GM12891 (cell line): ENCODE measurements at regions not wholly inside any gene's neighbourhood (a gene's known extent, or its start where the extent isn't known, plus 50 kb on each side); places are given as distances from the start of the nearest gene placed in this dataset.

Experiments used
- PAX5 ChIP-seq: IDR thresholded peaks from 2 replicates; pipeline ENCODE4 v1.6.1; 2011; ENCODE audit warnings: low read length, moderate library complexity, mild to moderate bottlenecking; ENCODE audit not compliant: insufficient read depth, severe bottlenecking
- POLR2A ChIP-seq: IDR thresholded peaks from 2 replicates; pipeline ENCODE4 v1.6.1; 2011; ENCODE audit warnings: low read depth, low read length, control low read depth
- POLR2AphosphoS5 ChIP-seq: IDR thresholded peaks from 2 replicates; pipeline ENCODE4 v1.6.1; 2011; ENCODE audit warnings: low read depth, low read length, control low read depth
- POU2F2 ChIP-seq: IDR thresholded peaks from 2 replicates; pipeline ENCODE4 v1.6.1; 2011; ENCODE audit warnings: low read depth, mild to moderate bottlenecking, control low read depth, low read length, moderate library complexity
- SPI1 ChIP-seq: IDR thresholded peaks from 2 replicates; pipeline ENCODE4 v1.6.1; 2011; ENCODE audit warnings: low read depth, low read length, control low read depth
- TAF1 ChIP-seq: IDR thresholded peaks from 2 replicates; pipeline ENCODE4 v1.6.1; 2011; ENCODE audit warnings: low read depth, low read length, control low read depth

DNA sequence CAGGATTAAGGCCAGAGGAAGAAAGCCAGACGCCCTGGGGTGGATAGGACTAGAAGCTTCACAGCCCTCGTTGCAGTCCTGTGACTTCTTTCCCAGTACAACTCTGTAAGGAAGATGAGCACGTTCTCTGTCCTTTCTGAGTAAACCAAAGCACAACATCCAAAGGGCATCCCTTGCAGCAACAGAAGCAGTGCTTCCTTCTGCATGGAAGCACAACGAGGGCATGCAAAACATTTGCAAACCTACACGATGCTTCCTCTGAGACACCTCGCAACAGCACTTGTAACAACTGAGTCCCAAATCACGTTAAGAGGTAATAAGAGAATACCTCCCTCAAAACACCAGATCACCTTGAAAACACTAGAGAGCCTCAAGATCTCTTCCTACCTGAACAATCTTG is 335.7 kb upstream of the RASGEF1B start:
- TF ChIP-seq TAF1 (no peak), POLR2A (no peak), POLR2AphosphoS5 (no peak), SPI1 (no peak), POU2F2 (no peak), PAX5 (no peak)
